ENCODE measurements at regions not wholly inside any gene's neighbourhood (a gene's known extent, or its start where the extent isn't known, plus 50 kb on each side); places are given as distances from the start of the nearest gene placed in this dataset.

GRCh38 chr12:115232455-115233156, 548.6 kb upstream of the TBX3 start:
- no peak for DNase-seq

GRCh38 chr12:115230606-115231005, 546.6 kb upstream of the TBX3 start:
- no peak for DNase-seq

GRCh38 chr12:115229517-115229916, 545.5 kb upstream of the TBX3 start:
- no peak for DNase-seq

GRCh38 chr12:115228434-115228833, 544.5 kb upstream of the TBX3 start:
- no peak for DNase-seq

- DNase-seq: no peak
Observed at GRCh38 chr12:115227137-115227615, 543.2 kb upstream of the TBX3 start.

GRCh38 chr12:115225845-115226244, 541.9 kb upstream of the TBX3 start:
- no peak for DNase-seq

GRCh38 chr12:115223991-115224390, 540.0 kb upstream of the TBX3 start:
- DNase-seq: no peak

GRCh38 chr12:115223322-115223721, 539.3 kb upstream of the TBX3 start:
- DNase-seq: no peak

- DNase-seq: no peak
Observed at GRCh38 chr12:115222220-115222619, 538.2 kb upstream of the TBX3 start.

GRCh38 chr12:115216301-115216700, 532.3 kb upstream of the TBX3 start:
- DNase-seq: no peak

- no peak for DNase-seq
Observed at GRCh38 chr12:115215544-115215943, 531.6 kb upstream of the TBX3 start.

- DNase-seq: no peak
Observed at GRCh38 chr12:115213538-115214016, 529.6 kb upstream of the TBX3 start.

GRCh38 chr12:115213118-115213517, 529.1 kb upstream of the TBX3 start:
- DNase-seq: no peak

- no peak for DNase-seq
Observed at GRCh38 chr12:115212356-115212755, 528.4 kb upstream of the TBX3 start.

GRCh38 chr12:115210533-115211252, 526.7 kb upstream of the TBX3 start:
- DNase-seq: no peak

- no peak for DNase-seq
Observed at GRCh38 chr12:115209230-115209629, 525.3 kb upstream of the TBX3 start.

GRCh38 chr12:115208098-115208497, 524.1 kb upstream of the TBX3 start:
- no peak for DNase-seq

GRCh38 chr12:115207216-115207915, 523.4 kb upstream of the TBX3 start:
- DNase-seq: no peak

- DNase-seq: no peak
Observed at GRCh38 chr12:115206801-115207200, 522.8 kb upstream of the TBX3 start.

GRCh38 chr12:115205755-115206308, 521.9 kb upstream of the TBX3 start:
- no peak for DNase-seq

- DNase-seq: no peak
Observed at GRCh38 chr12:115204957-115205754, 521.2 kb upstream of the TBX3 start.

GRCh38 chr12:115203701-115204100, 519.7 kb upstream of the TBX3 start:
- DNase-seq: no peak

All from CD4-positive, alpha-beta T cell treated with Interferon alpha-2 for 1 hour (primary cell).